Kidney epithelial cell (primary cell): ENCODE measurements at regions not wholly inside any gene's neighbourhood (a gene's known extent, or its start where the extent isn't known, plus 50 kb on each side); places are given as distances from the start of the nearest gene placed in this dataset.
"Not testable (repeated sequence)": the region's sequence is repeated elsewhere in the genome, so short reads cannot be mapped to it uniquely, and the experiment has no call there.

Experiments used
- DNase-seq: peaks from one replicate; pipeline ENCODE4 v3.0.0-alpha.2; 2010; ENCODE audit warnings: low read depth
- H3K27me3 ChIP-seq: 2 replicates; pipeline ENCODE4 v1.6.0; 2011; ENCODE audit warnings: low read length; ENCODE audit not compliant: control insufficient read depth, insufficient read depth
- H3K36me3 ChIP-seq: 2 replicates; pipeline ENCODE4 v1.5.1; 2011; ENCODE audit warnings: low read length; ENCODE audit not compliant: control insufficient read depth, insufficient read depth
- H3K4me3 ChIP-seq: 2 replicates; pipeline ENCODE4 v1.5.1; 2011; ENCODE audit warnings: low read depth, mild to moderate bottlenecking, control low read depth, low read length
- TF ChIP-seq, protein P1 (sequence below): IDR thresholded peaks from 2 replicates; pipeline ENCODE4 v1.5.1; 2011; ENCODE audit warnings: mild to moderate bottlenecking, moderate library complexity, low read length, control low read depth, inconsistent platforms; ENCODE audit not compliant: insufficient read depth, poor library complexity, severe bottlenecking

DNA sequence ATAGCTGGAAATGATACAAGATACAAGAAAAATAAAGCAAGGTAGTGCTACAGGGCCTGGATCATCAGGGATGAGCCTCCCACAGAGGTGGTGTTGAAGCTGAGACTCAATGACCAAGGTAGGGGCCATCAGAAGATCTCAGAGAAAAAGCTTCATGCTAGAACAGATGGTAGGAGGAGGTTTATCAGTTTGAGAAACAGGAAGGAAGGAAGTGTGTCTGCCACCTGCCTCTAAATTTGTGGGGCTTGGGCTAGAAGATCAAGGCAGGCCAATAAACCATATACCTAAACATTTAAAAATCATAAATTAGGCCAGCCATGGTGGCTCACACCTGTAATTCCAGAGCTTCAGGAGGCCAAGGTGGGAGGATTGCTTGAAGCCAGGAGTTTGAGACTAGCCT, 410.8 kb upstream of the PRKCQ start:
- H3K27me3 ChIP-seq = no peaks in the 10 kb centered on the region
- H3K4me3 ChIP-seq = no peak overlapping the region
- DNase-seq = no peak
- H3K36me3 ChIP-seq = no peaks in the 10 kb centered on the region
- TF ChIP-seq, protein P1, sequence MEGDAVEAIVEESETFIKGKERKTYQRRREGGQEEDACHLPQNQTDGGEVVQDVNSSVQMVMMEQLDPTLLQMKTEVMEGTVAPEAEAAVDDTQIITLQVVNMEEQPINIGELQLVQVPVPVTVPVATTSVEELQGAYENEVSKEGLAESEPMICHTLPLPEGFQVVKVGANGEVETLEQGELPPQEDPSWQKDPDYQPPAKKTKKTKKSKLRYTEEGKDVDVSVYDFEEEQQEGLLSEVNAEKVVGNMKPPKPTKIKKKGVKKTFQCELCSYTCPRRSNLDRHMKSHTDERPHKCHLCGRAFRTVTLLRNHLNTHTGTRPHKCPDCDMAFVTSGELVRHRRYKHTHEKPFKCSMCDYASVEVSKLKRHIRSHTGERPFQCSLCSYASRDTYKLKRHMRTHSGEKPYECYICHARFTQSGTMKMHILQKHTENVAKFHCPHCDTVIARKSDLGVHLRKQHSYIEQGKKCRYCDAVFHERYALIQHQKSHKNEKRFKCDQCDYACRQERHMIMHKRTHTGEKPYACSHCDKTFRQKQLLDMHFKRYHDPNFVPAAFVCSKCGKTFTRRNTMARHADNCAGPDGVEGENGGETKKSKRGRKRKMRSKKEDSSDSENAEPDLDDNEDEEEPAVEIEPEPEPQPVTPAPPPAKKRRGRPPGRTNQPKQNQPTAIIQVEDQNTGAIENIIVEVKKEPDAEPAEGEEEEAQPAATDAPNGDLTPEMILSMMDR = no peak

DNA sequence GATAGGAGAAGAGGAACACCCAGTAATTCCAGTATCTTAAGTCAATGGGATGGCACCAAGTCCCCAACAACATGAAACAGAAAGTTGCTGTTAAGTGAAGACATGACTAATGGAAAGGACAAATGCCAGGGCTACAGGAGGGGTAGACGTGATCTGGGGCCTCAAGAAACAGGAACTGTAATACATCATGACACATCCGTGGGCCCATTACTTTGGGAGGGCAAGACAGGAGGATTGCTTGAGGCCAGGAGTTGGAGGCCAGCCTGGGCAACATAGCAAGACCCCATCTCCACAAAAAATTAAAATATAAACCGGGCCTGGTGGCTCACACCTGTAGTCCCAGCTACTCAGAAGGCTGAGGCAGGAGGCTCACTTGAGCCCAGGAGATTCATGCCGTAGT, 408.6 kb upstream of the PRKCQ start:
- no peak for DNase-seq
- TF ChIP-seq, protein P1 = no peak
- Histone ChIP-seq H3K36me3 (no peaks in the 10 kb centered on the region), H3K4me3 (no peak overlapping the region), H3K27me3 (no peaks in the 10 kb centered on the region)

DNA sequence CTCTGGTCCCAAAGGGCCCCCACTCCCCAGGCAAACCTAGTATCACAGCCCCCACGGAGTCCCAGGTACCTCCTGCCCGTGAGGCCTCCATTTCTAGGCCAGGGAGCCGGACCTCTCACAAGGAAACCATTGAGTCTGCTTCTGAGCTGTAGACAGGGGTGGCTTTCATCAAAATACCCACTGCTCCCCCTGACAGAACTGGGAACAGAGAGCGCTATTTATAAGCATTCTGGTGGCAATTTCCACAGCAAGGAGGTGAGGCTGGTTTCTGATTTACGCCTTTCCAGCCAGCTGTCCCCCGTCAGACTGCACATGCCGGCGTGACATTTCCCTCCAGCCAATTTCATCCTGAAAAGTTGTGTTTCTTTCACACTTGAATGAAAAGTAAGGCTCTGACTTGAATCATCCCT, 407.5 kb upstream of the PRKCQ start:
- DNase-seq = no peak
- TF ChIP-seq, protein P1 = no peak

DNA sequence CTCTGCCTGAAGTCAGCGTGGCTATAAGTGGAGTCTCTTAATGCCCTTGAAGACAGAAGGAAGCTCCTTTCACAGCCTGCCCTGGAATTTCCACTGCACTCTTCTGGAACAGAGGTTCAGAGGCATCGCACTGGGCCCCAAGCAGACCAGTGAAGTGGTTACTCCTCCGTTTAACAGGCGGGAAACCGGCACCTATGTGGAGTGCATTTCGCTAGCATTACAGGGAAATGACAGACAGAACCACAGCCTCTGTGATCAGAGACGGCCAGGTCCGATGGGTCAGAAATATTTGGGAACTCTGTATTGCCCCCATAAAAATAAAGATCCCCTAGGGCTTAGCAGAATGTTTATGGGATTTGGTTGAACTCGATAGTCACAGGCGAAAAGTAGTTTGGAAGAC, 406.9 kb upstream of the PRKCQ start:
- H3K4me3 ChIP-seq = no peak overlapping the region
- no peaks in the 10 kb centered on the region for H3K36me3 ChIP-seq
- no peak for DNase-seq
- no peaks in the 10 kb centered on the region for H3K27me3 ChIP-seq
- TF ChIP-seq, protein P1 = no peak

More for the DNA sequence above, 407.5 kb upstream of the PRKCQ start:
- Histone ChIP-seq H3K36me3 (no peaks in the 10 kb centered on the region), H3K4me3 (no peak overlapping the region), H3K27me3 (no peaks in the 10 kb centered on the region)

DNA sequence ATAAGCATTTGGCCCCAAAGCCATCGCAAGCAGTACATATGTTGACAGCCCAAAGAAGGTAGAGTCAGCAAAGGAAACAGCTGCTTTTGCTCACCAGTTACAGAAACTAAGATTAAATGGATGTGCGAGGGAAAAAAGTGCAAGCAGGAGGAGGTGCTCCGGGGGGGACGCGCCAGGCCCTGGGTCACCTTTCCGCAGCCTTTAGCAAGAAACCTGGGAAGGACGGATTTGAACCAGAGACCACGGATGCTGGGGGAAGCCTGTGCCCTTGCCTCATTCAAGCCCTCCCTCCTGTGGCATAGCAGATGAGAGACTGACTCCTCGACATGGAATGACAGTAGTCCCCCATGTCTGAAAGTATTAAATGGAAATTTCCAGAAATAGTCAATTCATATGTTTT, 405.6 kb upstream of the PRKCQ start:
- Histone ChIP-seq H3K4me3 (no peak overlapping the region), H3K27me3 (no peaks in the 10 kb centered on the region), H3K36me3 (no peaks in the 10 kb centered on the region)
- DNase-seq = no peak
- TF ChIP-seq, protein P1 = no peak

DNA sequence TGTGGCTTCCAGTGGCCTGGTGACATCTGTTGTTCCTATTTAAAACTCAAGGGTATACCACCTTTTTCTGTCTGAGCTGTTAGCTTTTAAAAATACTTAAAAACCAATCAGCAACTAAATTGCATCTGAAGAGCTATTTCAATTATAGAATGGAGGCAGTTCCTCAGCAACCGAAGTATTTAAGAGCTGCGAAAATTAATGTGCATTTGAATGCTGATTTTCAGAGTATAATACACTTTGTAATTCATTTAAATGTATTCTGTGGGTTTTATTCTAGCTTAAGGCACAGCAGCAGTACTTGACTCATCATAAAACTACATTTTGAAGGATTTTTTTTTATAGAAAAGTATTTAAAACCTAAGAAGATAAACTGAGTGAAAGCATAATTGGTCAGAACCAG, 404.9 kb upstream of the PRKCQ start:
- Histone ChIP-seq H3K27me3 (no peaks in the 10 kb centered on the region), H3K36me3 (no peaks in the 10 kb centered on the region), H3K4me3 (no peak overlapping the region)
- no peak for DNase-seq
- TF ChIP-seq, protein P1 = no peak

DNA sequence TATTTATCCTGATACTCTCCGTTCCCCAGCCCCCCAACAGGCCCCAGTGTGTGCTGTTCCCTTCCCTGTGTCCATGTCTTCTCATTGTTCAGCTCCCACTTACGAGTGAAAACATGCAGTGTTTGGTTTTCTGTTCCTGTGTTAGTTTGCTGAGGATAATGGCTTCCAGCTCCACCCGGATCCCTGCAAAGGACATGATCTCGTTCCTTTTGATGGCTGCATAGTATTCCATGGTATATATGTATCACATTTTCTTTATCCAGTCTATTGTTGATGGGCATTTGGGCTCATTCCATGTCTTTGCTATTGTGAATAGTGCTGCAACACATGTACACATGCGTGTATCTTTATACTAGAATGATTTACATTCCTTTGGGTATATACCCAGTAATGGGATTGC, 403.9 kb upstream of the PRKCQ start:
- DNase-seq, H3K27me3 ChIP-seq, H3K36me3 ChIP-seq, H3K4me3 ChIP-seq: not testable (repeated sequence)
